HepG2 (cell line): ENCODE measurements at regions not wholly inside any gene's neighbourhood (a gene's known extent, or its start where the extent isn't known, plus 50 kb on each side); places are given as distances from the start of the nearest gene placed in this dataset.

ENCODE experiments used
- ATAC-seq: fragments of 200-7000 bp; cut with Tn5 transposase; 3 replicates; pipeline ENCODE4 v1.9.1; 2020; ENCODE audit warnings: mild to moderate bottlenecking, moderate library complexity
- BruUV-seq: library from RNA; stranded (reverse); fragments of 400-500 nt; replicated peaks from 2 replicates; lab custom pipeline; 2021; lab: Mats Ljungman, UMichigan
- CTCF ChIA-PET: fragments of 300-600 bp; formaldehyde crosslinking; extraction: SDS; loops from one replicate; lab custom pipeline; 2021; ENCODE audit warnings: low total read pairs, inconsistent platforms, low intra/inter-chr PET ratio; lab: Yijun Ruan, JAX
- POLR2A ChIA-PET: fragments of 350-600 bp; sonication (Branson Sonifier 250); formaldehyde crosslinking; loops from one replicate; lab custom pipeline; 2020; ENCODE audit warnings: antibody characterized with exemption, inconsistent platforms; lab: Yijun Ruan, JAX
- DNase-seq: peaks from one replicate; pipeline ENCODE4 v3.0.0-alpha.2; 2015; ENCODE audit warnings: low spot score
- FAIRE-seq: peaks from 3 replicates; lab custom pipeline; 2011; peaks lifted over from hg19 to GRCh38; lab: Jason Lieb, UNC
- H2AFZ ChIP-seq: one replicate; pipeline ENCODE4 v1.6.1; 2011; ENCODE audit warnings: low read length, inconsistent platforms
- H3K27ac ChIP-seq: fragments of 300-600 bp; 3 replicates; pipeline ENCODE4 v1.8.0; 2011; ENCODE audit warnings: mixed run types, mild to moderate bottlenecking, mixed read lengths, low read length, inconsistent platforms; ENCODE audit not compliant: insufficient read depth; ENCODE audit errors: extremely low read length
- H3K27me3 ChIP-seq, 2 experiments: fragments of 200-600 bp in 1 of 2; 2 replicates in 1 of 2; 3 replicates in 1 of 2; pipeline versions ENCODE4 v1.6.0 to v1.8.0; 2011; ENCODE audit warnings: low read length in 2 of 2, mild to moderate bottlenecking in 2 of 2, moderate library complexity in 2 of 2, inconsistent platforms in 1 of 2; ENCODE audit not compliant: insufficient read depth in 2 of 2, control insufficient read depth in 1 of 2
- H3K36me3 ChIP-seq, 2 experiments: fragments of 200-600 bp in 1 of 2; replicated peaks in 1 of 2; 2 replicates in 1 of 2; 3 replicates in 1 of 2; pipeline versions ENCODE4 v1.5.1 to v1.8.0; 2011; ENCODE audit warnings: low read length in 2 of 2, inconsistent platforms in 1 of 2; ENCODE audit not compliant: insufficient read depth in 2 of 2, control insufficient read depth in 1 of 2
- H3K4me1 ChIP-seq: 2 replicates; pipeline ENCODE4 v1.5.1; 2012; ENCODE audit warnings: low read length, inconsistent platforms; ENCODE audit not compliant: insufficient read depth
- H3K4me2 ChIP-seq: 2 replicates; pipeline ENCODE4 v1.6.0; 2011; ENCODE audit warnings: low read depth, low read length, inconsistent platforms
- H3K4me3 ChIP-seq, 3 experiments: fragments of 200-600 bp in 1 of 3; sonication (generic), shearing (Covaris generic) in 1 of 3; replicated peaks in 1 of 3; 2 replicates each; pipeline ENCODE4 v1.5.1; 2011 to 2016; ENCODE audit warnings: low read length in 3 of 3, inconsistent platforms in 2 of 3, low read depth in 2 of 3, mild to moderate bottlenecking in 2 of 3, control low read depth in 1 of 3, mixed read lengths in 1 of 3; ENCODE audit not compliant: insufficient read depth in 1 of 3
- H3K79me2 ChIP-seq: one replicate; pipeline ENCODE4 v1.6.1; 2011; ENCODE audit warnings: low read length, inconsistent platforms; ENCODE audit not compliant: insufficient read depth
- H3K9ac ChIP-seq: 2 replicates; pipeline ENCODE4 v1.6.0; 2011; ENCODE audit warnings: mild to moderate bottlenecking, low read depth, low read length, inconsistent platforms; ENCODE audit not compliant: insufficient read depth
- H3K9me3 ChIP-seq: 2 replicates; pipeline ENCODE4 v1.5.1; 2012; ENCODE audit warnings: mild to moderate bottlenecking, low read length
- H4K20me1 ChIP-seq: 2 replicates; pipeline ENCODE4 v1.6.0; 2011; ENCODE audit warnings: inconsistent platforms, mild to moderate bottlenecking, low read length, moderate library complexity; ENCODE audit not compliant: insufficient read depth
- ATF7-NPFF ChIP-seq: sonication (generic); formaldehyde crosslinking; IDR thresholded peaks from 2 replicates; pipeline ENCODE4 v1.8.1; 2023; ENCODE audit warnings: mild to moderate bottlenecking, low read depth, missing genetic modification reagents, moderate library complexity
- EED ChIP-seq: sonication (generic); formaldehyde crosslinking; IDR thresholded peaks from 2 replicates; pipeline ENCODE4 v1.5.0; 2020; ENCODE audit warnings: mild to moderate bottlenecking, missing genetic modification reagents
- KLF9 ChIP-seq: IDR thresholded peaks from 2 replicates; pipeline ENCODE4 v1.6.1; 2016; ENCODE audit warnings: low read depth
- KMT2B ChIP-seq: IDR thresholded peaks from 2 replicates; pipeline ENCODE4 v1.6.1; 2016; ENCODE audit warnings: missing genetic modification reagents, missing compliant biosample characterization
- NAIF1 ChIP-seq: sonication (generic); formaldehyde crosslinking; IDR thresholded peaks from 2 replicates; pipeline ENCODE4 v1.5.0; 2020; ENCODE audit warnings: mild to moderate bottlenecking, missing genetic modification reagents, borderline replicate concordance
- NKX3-1 ChIP-seq: sonication (generic); formaldehyde crosslinking; IDR thresholded peaks from 2 replicates; pipeline ENCODE4 v1.5.0; 2020; ENCODE audit warnings: missing genetic modification reagents
- PTBP1 ChIP-seq: fragments of 200-400 bp; formaldehyde crosslinking; IDR thresholded peaks from 2 replicates; pipeline ENCODE4 v1.6.1; 2018; ENCODE audit warnings: low read length, low read depth; ENCODE audit not compliant: poor library complexity, severe bottlenecking
- RAD51 ChIP-seq: fragments of 450-650 bp; IDR thresholded peaks from 2 replicates; pipeline ENCODE4 v1.6.1; 2016; ENCODE audit warnings: borderline replicate concordance
- REXO4 ChIP-seq: sonication (generic); formaldehyde crosslinking; IDR thresholded peaks from 2 replicates; pipeline ENCODE4 v1.8.0; 2022; ENCODE audit warnings: missing genetic modification reagents, mild to moderate bottlenecking, borderline replicate concordance
- RFX3 ChIP-seq: IDR thresholded peaks from 2 replicates; pipeline ENCODE4 v1.6.1; 2016; ENCODE audit warnings: missing biosample characterization, missing genetic modification reagents
- TCF12 ChIP-seq, 2 experiments: fragments of 450-650 bp in 1 of 2; sonication (generic) in 1 of 2; formaldehyde crosslinking in 1 of 2; IDR thresholded peaks; 2 replicates each; pipeline versions ENCODE4 v1.6.1 to v1.8.0; 2017 to 2022; ENCODE audit warnings: antibody characterized with exemption in 1 of 2, mild to moderate bottlenecking in 1 of 2, missing genetic modification reagents in 1 of 2, moderate library complexity in 1 of 2
- TEAD3 ChIP-seq: optimal IDR thresholded peaks from 2 replicates; pipeline ENCODE3; 2016; ENCODE audit warnings: borderline replicate concordance
- ZNF121 ChIP-seq: sonication (generic); formaldehyde crosslinking; IDR thresholded peaks from 2 replicates; pipeline ENCODE4 v1.5.0; 2020; ENCODE audit warnings: mild to moderate bottlenecking, missing genetic modification reagents
- WGBS: methylation state at CpG from one replicate; pipeline ENCODE4 v1.1.6; 2017; ENCODE audit warnings: low lambda C conversion rate; 5-methylcytosine and 5-hydroxymethylcytosine counted together
- in situ Hi-C: cut with HindIII; loops from 2 replicates; pipeline ENCODE4 v1.10.0; 2017; ENCODE audit warnings: low pct_unique_long_range_greater_than_20kb; ENCODE audit not compliant: extremely low pct_ligation_motif_present
- intact Hi-C: fragments of 100-400 bp; cut with micrococcal nuclease; formaldehyde crosslinking; loops from one replicate; pipeline ENCODE4 v1.10.0; 2022; ENCODE audit not compliant: unreplicated experiment
- TF ChIP-seq, protein P1 (sequence below): sonication (generic); formaldehyde crosslinking; conservative IDR thresholded peaks from 2 replicates; pipeline ENCODE4 v1.8.0; 2022; ENCODE audit warnings: missing genetic modification reagents
- TF ChIP-seq, protein P2 (sequence below): sonication (generic); formaldehyde crosslinking; IDR thresholded peaks from 2 replicates; pipeline ENCODE4 v1.8.0; 2022; ENCODE audit warnings: missing genetic modification reagents, mild to moderate bottlenecking, borderline replicate concordance
- TF ChIP-seq, protein P3 (sequence below): sonication (generic); formaldehyde crosslinking; IDR thresholded peaks from 2 replicates; pipeline ENCODE4 v1.4.0; 2020; ENCODE audit warnings: missing genetic modification reagents

DNA sequence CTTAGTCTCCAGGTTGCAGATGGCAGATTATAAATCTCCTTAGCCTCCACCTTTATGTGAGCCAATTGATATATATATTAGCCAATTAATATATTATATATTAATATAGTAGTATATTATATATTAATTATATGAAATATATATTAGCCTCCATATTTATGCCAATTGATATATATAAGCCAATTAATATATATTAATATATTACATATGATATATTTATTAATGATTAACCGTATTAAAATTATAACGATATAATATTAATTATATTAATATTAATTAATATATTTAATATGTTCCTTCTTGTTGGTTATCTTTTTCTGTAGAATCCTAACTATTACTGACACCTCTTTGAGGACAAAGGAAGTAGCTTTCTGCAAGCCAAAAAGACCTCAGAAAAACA is 972.5 kb downstream of the GBE1 start:
- Histone ChIP-seq H4K20me1 (no peaks in the 10 kb centered on the region), H3K4me2 (no peak overlapping the region), H2AFZ (no peak overlapping the region), H3K79me2 (no peaks in the 10 kb centered on the region), H3K27me3 (no peaks in the 10 kb centered on the region), H3K9ac (no peak overlapping the region), H3K36me3 (no peaks in the 10 kb centered on the region), H3K4me3 (no peak overlapping the region), H3K27ac (no peak overlapping the region), H3K4me1 (no peaks in the 10 kb centered on the region), H3K9me3 (no peaks in the 10 kb centered on the region)
- no peak for FAIRE-seq
- DNase-seq: no peak
- in situ Hi-C loops (no loop called here), intact Hi-C loops (loop anchor here (10.0 kb wide), 1 partner anchor 546 kb away; no protein-coding TSS in a partner anchor)
- no peak for TF ChIP-seq ZNF121
- TF ChIP-seq, protein P1, sequence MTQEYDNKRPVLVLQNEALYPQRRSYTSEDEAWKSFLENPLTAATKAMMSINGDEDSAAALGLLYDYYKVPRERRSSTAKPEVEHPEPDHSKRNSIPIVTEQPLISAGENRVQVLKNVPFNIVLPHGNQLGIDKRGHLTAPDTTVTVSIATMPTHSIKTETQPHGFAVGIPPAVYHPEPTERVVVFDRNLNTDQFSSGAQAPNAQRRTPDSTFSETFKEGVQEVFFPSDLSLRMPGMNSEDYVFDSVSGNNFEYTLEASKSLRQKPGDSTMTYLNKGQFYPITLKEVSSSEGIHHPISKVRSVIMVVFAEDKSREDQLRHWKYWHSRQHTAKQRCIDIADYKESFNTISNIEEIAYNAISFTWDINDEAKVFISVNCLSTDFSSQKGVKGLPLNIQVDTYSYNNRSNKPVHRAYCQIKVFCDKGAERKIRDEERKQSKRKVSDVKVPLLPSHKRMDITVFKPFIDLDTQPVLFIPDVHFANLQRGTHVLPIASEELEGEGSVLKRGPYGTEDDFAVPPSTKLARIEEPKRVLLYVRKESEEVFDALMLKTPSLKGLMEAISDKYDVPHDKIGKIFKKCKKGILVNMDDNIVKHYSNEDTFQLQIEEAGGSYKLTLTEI (CRISPR knock-in tag): no peak
- TF ChIP-seq TCF12 (IDR thresholded peaks at IDR 0.05): no peak
- no peak for TF ChIP-seq TCF12 (CRISPR knock-in tag; IDR thresholded peaks at IDR 0.05)
- TF ChIP-seq RFX3 (CRISPR knock-in tag): no peak
- no peak for TF ChIP-seq NAIF1 (CRISPR knock-in tag)
- no peak for TF ChIP-seq PTBP1
- TF ChIP-seq, protein P2, sequence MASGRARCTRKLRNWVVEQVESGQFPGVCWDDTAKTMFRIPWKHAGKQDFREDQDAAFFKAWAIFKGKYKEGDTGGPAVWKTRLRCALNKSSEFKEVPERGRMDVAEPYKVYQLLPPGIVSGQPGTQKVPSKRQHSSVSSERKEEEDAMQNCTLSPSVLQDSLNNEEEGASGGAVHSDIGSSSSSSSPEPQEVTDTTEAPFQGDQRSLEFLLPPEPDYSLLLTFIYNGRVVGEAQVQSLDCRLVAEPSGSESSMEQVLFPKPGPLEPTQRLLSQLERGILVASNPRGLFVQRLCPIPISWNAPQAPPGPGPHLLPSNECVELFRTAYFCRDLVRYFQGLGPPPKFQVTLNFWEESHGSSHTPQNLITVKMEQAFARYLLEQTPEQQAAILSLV (CRISPR knock-in tag): no peak
- no peak for TF ChIP-seq ATF7-NPFF
- no peak for TF ChIP-seq TEAD3
- no peak for TF ChIP-seq NKX3-1
- TF ChIP-seq KMT2B (CRISPR knock-in tag): no peak
- TF ChIP-seq, protein P3, sequence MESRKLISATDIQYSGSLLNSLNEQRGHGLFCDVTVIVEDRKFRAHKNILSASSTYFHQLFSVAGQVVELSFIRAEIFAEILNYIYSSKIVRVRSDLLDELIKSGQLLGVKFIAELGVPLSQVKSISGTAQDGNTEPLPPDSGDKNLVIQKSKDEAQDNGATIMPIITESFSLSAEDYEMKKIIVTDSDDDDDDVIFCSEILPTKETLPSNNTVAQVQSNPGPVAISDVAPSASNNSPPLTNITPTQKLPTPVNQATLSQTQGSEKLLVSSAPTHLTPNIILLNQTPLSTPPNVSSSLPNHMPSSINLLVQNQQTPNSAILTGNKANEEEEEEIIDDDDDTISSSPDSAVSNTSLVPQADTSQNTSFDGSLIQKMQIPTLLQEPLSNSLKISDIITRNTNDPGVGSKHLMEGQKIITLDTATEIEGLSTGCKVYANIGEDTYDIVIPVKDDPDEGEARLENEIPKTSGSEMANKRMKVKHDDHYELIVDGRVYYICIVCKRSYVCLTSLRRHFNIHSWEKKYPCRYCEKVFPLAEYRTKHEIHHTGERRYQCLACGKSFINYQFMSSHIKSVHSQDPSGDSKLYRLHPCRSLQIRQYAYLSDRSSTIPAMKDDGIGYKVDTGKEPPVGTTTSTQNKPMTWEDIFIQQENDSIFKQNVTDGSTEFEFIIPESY: no peak
- TF ChIP-seq REXO4 (CRISPR knock-in tag): no peak
- TF ChIP-seq EED (CRISPR knock-in tag): no peak
- no peak for TF ChIP-seq KLF9
- TF ChIP-seq RAD51: no peak
- no TSS peak for BruUV-seq
- 58% methylated on average over 2 of the region's 2 CpGs for WGBS
- no peak for ATAC-seq
- ChIA-PET POLR2A (no interaction called here), CTCF (no interaction called here)
